DMS 273 treated with DMSO at 0.1 percent for 48 hours (cell line): ENCODE measurements at regions not wholly inside any gene's neighbourhood (a gene's known extent, or its start where the extent isn't known, plus 50 kb on each side); places are given as distances from the start of the nearest gene placed in this dataset.
A peak's percentile ranks its signal among the peaks of the same experiment; 100 is the strongest.
"Not testable (repeated sequence)": the region's sequence is repeated elsewhere in the genome, so short reads cannot be mapped to it uniquely, and the experiment has no call there.

Source experiments
- DNase-seq: peaks from one replicate; lab custom pipeline; 2025; lab: John Stamatoyannopoulos, UW

DNA sequence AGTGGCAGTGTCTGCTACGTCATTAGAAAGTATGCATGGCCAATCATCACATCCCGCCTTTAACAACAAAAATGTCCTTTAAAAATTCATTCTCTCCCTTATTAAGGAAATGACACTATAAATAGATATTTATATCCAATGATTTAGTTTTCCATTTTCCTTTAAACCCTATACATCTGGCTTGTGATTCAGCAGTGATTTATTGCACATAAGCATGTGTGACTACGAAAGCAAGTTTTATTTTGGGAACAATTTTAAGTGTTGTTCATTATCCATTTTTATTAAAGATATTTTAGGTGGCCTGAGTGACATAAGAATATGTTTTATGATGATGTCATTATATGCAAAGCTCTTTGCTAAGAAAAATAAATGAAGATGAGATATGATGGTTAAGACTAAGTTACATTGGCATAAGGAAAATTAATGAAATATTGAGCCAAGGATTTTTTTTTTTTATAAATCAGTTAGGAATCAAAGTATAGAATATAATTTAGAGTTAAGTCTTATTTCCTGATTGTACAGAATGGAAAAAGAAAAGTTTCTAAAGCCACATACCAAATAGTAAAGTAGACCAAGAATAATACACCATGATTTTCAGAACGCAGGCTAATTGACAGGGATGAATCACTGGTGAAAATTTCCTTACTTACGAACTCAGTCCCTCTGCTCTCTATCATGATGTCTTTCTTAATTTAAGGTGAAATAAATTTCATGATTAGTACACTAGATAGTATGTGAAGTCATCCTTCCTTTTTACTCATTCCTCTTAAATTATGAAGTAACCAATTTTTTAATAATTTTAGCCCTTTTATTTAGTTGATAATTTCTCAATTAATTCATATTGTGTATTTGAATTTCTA lies 822.4 kb downstream of the FAT4 start:
- DNase-seq, result no peak

DNA sequence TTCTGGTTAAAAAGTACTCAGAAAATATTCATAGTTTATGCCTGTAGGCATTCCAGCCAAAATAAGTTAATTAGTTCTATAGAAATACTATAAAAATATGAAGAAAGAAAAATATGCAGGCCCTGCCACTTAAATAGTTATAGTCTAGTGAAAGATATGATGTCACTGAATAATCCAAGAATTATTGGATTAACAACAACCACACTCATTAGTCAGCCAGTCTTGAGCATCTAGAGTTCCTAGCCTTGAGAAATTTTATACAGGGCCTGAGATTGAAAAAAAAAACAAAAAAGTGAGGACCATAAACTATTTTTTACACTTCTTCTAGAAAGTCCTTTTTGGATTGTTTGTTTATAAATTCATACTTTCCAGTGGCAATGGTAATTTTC lies 823.0 kb downstream of the FAT4 start:
- DNase-seq, result no peak

DNA sequence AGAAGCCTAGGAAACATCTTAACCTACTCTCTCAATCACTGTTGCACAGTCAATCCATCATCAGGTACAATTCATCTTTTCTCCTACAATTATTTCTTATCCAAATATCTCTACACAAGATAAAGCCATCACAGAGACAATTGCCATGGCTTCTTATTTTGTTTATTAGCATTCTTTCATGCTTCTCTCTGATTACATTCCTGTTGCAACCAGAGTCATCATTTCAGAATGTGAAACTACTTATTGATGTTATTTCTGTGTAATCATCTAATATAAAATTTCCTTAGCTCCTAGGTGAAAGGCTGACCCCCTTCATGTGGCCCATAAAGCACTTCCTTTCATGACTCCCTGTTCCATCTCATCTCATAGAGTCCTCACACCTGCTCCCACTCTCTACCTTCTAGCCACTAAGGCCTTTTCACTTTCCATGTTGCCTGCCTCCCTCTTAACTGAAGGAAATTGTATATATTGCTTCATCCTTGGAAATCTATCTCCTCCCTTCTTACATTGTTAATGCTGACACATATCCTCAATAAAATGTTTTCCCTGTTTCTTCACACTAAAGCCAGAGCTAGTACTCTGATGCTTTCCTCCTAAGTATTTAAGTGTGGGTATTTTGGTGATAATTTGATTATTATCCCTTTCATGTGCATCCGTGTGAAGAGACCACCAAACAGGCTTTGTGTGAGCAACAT lies 829.9 kb downstream of the FAT4 start:
- DNase-seq, result no peak

DNA sequence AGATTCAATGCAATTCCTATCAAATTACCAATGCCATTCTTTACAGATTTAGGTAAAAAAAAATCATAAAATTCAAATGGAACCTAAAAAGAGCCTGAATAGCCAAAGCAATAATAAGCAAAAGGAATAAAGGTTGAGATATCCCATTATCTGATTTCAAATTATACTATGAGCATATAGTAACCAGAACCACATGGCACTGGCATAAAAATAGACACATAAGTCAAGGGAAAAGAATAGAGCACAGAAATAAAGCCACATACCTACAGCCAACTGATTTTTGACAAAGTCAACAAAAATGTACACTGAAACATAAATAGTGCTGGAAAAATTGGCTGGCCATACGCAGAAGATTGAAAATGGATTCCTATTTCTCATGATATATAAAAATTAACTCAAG lies 853.7 kb downstream of the FAT4 start:
- DNase-seq, result no peak

DNA sequence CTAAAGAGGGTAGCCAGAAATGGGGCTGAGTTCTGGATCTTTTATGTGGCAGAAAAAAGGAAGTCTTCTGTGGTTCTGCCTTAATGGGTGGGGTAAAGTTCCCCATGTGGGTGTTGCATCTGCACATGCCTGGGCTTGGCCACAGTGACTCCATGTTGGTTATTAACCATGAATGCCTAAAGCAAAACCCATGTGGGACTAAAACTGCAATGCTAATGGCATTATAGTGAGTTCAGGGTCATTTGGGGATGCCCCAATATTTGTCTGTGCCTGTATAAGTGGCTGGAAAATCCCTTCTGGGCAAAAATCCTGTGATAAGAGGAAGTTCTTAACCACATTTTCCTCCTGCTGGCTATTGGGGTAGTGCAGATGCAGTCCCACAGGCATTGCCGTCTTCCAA lies 857.4 kb downstream of the FAT4 start:
- DNase-seq, result no peak

DNA sequence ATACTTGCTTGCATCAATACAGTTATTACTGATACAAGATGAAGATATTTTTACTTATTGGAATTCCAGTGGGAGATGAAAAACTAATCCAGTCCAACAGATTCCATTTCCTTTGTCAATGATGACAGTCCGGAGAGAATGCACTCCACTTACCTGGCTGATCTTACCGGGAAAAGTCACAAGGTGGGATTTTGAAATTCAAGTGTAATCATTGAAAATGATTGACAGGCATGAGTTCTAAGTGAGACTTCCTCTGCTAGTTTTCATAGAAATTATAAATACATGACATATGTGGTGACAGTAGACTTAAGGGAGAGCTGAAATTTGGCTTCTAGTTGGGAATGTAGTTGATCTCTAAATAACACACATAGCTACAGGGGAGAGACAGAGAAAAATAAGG lies 859.9 kb downstream of the FAT4 start:
- DNase-seq, result no peak

DNA sequence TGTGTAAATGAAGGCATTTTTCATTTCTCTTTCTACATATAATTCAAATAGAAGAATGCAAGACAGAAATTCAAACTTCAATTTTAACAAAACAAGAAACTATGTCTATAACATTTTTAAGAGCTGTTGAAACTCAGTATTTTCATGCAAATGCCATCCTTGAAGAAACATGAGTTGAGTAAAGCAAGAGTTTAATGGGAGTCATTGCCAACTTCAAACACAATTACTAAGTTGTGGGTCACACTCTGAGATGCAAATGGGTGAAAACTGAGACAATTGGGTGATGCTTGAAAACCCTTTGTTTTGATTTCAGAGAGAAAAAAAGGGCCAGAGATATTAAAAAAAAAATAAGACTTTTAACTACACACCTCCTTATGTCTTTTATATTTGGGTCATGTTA lies 865.9 kb downstream of the FAT4 start:
- no peak for DNase-seq

DNA sequence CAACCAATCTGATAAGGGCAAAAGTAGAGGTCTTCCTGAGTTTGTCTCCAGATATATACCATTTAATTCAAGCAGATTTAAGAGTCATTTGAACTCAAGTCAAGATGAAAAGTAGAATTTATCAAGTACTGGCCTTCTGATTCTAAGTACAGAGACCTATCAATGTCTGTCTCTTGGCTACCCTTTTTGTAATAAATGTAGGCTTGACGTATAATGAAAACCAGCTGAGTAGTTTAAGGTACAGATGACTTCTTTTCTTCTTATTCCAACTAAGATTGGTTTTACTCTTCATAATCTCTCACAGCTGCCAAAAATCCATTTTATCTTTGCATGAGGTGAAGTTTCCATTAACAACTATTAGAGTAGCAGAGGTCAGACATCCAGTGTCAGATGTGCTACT lies 867.6 kb downstream of the FAT4 start:
- DNase-seq, result no peak

DNA sequence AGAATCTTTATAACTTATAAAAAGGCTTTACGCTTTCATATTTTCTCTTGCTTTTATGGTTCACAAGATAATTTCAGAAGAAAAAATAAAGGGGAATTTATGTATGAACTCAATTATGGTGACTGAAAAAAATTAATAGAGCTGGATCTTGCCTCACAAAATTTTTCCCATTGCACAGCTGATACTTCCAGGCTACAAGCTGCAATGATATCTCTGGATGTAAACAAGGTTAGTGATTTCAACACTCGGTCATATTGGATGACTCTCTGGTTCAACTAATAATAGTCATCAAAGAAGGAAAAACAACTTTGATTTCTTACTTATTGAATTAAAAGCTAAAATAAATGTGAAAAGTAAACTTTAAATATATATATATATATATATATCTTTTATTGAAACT lies 868.0 kb downstream of the FAT4 start:
- DNase-seq, result no peak

DNA sequence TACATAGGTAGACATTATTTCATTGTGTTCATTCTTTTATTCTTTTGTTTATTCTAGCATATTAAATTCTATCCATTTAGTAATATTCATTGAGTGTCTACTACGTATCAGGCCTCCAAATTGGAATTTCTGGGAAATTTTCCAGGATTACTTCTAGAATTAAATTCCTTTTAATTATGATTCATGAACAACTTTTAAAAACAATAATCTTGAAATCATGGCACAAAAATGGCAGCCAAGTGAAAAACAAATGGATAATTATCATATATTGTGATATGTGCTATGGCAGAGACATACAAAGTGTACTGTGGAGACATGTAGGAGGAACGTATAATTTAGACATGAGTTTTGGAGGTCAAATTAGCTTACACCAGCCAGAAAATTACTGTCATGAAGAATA lies 868.5 kb downstream of the FAT4 start:
- DNase-seq, result no peak

DNA sequence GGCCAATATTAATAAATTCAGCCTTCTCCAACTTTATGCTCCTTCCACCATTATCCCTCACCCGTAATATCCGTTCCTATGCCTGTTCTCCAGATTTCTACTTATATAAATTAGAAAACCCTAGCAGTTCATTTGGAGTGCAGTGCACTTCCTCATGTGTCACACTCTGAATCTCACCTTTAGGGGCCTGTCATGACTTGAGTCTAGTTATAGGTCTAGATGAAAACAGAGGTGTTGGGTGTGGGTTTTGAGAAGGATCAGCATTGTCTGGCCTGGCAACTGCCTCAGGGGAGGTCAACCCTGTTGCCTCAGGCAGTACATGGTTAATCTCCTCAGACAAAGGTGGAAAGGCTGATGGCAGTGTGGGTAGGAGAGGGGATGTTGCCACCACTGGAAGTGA lies 876.8 kb downstream of the FAT4 start:
- DNase-seq, result no peak

DNA sequence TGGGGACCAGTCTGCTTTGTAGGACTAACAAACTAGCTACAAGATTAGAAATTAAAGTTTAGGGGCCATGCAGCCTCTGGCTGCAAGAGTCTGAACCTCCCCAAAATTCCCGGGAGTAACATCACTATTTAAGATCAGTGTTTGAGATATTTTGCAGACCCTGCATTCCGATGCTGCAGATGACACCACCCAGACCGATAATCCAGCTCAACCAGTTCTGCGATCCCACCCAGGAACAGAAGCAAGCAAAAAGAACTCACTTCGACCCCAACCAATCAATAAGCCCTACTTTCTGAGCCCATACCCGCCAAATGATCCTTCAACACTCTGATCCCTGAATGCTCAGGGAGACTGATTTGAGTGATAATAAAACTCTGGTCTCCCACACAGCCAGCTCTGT lies 877.8 kb downstream of the FAT4 start:
- no peak for DNase-seq

DNA sequence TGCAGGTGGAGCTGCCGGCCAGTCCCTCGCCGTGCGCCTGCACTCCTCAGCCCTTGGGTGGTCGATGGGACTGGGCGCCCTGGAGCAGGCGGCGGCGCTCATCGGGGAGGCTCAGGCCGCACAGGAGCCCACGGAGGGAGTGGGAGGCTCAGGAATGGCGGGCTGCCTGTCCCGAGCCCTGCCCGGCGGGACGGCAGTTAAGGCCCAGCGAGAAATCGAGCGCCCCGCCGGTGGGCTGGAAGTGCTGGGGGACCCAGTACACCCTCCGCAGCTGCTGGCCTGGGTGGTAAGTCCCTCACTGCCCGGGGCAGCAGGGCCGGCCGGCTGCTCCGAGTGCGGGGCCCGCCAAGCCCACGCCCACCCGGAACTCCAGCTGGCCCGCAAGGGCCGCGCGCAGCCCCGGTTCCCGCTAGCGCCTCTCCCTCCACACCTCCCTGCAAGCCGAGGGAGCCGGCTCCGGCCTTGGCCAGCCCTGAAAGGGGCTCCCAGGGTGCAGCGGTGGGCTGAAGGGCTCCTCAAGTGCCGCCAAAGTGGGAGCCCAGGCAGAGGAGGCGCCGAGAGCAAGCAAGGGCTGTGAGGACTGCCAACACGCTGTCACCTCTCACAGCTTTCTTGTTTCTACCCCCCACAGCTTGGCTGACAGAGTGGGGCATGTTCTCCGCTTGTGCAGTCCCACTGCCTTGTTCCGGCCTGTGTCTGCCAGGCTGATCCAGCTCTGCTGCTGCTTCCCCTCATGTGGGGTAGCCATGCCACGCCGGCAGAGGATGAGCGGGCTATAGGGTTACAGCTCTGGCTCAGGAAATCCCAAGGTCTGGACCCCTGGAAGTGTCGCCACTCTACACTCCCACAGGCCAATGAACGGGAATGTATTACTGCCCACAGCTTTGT lies 886.7 kb downstream of the FAT4 start:
- not testable (repeated sequence) for DNase-seq

DNA sequence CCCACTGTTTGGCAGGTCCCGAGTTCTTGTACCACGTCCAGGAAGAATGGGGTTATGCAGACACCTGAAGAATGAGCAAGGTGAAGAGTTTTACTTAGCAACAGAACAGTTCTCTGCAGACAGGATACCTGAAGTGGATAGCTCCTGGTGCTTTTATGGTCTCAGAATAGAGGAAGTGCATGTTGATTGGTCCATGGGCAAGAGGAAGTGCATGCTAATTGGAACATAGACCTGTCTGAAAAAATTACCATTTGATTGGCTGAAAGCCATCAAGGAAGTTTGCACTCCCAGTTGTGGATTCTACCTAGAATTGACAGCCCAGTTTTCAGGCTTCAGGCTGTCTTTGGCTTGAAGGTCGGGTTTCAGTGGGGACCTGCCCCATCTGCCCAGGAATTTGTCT lies 887.5 kb downstream of the FAT4 start:
- no peak for DNase-seq

DNA sequence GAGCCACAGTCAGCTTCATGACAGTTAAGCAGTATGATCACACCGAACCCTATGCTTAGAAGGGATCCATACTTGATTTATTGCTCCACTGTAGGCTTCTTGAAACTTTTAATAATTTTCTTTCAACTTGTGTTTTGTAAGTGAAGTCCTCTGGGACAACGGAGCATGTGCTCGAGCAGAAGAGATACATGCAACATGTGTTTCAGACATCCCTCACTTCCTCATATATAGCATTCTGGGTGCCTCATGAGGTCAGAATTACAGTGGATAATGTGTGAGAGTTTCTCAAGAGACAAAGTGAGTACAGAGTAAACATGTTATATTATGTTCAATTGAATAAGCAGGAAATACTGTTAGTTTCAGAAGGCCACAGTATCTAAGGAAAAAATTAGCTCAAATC lies 893.2 kb downstream of the FAT4 start:
- DNase-seq, result no peak

DNA sequence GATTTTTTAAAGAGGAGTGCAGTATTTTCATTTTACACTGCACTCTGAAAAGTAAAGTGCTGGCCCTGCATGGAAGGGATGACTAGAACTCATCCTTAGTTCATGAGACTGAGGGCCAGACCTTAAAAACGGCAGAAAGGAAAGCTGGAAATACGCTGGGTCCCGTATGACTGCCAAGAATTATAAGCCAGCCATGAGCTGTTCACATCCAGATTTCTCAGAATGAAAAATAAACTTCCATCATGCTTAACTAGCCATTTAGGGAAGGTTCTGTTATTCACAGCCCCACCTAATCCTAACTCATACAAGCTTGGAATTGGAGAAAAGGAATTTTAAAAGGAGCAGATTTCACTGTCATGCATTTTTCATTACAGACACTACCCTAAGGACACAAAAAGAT lies 894.4 kb downstream of the FAT4 start:
- no peak for DNase-seq

DNA sequence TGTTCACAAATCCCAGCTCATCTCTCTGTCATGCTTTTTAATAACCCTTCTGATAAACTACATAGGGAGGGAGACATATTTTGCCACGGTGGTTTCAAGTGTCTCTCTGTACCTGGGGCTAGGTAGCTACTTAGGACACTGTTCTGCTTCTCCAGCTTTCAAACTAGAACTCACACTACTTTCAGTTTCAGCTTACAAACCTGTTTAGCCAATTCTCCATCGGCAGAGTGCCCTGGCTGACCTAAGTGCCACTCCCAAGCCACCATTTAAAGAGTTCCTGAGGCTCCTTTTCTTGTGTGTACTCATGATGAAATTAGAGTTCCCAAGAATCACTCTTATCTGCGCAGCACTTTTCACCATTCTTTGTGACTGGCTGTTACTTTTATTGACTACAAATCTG lies 899.2 kb downstream of the FAT4 start:
- DNase-seq, result no peak

DNA sequence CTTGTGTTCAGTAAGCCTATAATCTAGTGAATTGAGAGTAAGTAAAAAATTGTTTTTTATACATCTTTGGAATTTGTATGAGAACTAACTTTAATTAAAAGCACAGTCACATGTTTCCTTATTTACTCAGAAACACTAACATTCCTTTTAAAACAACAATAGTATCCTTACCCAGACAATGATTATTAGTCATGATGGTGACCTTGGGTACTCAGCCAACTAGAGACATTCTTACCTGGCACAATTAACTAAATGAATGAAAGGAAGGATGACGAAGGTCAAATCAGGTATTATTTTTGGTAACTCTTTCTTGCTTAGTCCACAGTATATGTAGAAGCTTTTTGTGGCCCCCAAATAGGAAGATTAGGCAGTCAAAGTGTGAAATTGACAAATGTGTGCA lies 901.0 kb downstream of the FAT4 start:
- DNase-seq, result no peak

DNA sequence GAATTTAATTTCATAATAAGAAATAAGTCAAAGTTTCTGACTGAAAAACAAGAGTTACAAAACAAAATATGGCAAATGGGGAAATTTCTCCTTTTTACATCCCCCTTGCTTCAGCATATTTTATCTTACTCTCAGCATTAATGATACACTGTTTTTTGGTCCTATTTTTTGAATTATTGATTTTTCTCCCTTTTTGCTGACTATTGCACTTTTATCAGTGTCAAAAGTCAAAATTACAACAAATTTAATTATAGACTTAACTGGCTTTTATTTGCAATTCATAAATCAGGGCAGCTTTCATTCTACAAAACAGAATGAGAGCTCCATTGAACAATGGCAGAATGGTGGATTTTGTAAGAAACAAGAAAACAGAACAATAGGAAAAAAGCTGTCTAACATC lies 901.9 kb downstream of the FAT4 start:
- DNase-seq, result no peak

DNA sequence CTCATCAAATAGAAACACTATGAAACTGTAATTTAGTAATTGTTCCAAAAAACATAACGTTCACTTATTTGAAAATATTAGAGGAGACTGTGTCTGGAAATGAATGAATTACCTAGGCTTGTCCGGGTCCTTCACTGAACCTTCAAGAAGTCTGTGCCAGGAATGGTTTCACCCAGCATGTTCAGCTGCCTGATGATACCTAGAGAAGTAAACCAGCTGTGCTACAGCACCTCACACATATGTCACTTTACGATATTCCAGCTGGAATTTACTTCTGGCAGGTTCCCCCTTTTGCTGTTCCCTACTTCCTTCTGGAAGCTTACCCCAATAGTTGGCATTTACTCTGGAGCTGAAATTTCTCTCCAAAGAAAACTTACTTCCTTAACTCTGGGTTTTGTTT lies 906.5 kb downstream of the FAT4 start:
- peak; percentile 25 for DNase-seq

DNA sequence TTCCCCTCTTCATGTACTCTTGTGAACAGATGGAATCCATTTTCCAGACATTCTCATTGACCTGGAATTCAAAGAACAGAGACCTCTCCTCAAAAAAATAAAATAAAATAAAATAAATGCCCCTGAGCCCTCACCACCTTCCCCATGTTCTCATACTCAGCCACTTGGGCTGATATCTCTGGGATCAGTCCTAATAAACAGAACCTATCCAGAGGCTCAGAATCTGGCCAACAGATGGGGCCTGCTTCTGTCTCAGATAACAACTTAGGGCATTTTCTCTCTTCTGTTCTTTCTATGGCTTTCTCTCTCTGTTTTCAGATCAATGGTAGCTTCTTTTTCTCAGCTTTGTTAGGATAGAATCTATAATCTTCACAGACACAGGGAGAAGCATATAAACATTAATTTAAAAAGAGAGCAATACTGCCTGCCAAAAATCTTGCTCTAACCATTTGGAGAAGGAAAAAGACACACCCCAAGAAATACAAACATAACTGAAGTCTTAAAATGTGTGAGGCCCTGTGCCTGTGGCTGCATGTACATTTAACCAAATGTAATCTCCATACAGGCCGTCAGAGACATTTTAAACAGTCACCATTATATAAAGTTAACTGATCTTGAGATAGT lies 907.1 kb downstream of the FAT4 start:
- DNase-seq, result peak; percentile 26

DNA sequence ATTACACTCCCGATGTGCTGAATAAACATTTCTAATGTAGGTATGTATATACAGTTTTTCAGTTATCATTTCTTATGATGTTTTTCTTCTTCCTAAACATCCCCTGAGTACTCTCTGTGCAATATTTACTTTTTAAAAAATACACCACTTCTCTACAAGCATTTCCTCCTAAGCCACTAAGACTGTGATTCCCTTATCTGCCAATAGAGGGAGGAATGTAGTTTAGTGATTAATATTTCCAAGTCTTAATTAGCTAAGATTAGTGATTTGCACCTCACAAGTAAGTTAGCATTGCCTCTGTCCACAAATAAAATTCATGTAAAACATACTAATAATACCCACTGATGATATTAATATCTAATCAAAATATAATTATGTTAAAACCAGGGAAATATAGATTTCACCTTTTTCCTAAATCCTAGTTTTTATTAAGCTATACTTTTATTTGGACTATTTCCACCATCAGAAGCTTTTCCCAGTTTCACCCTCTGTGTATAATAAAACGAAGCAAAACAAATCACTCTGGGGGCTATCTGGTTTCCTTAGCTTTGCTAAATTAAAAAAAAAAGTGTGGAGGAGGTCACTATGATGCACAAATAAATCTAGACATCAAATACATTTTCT lies 909.1 kb downstream of the FAT4 start:
- DNase-seq, result no peak
